ENCODE measurements at regions not wholly inside any gene's neighbourhood (a gene's known extent, or its start where the extent isn't known, plus 50 kb on each side); places are given as distances from the start of the nearest gene placed in this dataset.

DNA sequence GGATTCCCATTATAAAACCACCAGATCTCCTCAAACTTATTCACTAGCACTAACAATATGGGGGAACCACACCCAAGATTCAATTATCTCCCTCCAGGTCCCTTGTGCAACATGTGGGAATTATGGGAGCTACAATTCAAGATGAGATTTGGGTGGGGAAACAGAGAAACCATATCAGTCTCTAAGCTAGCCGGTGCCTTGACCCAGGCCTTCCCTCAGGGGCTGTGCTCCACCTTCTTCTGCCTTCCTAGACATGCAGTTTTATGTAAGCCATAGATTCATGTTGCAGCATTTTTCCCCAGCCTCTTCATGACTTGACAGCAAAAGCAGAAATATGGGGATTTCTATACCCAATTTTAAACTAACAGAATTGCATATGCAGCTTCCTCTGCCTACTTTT lies 559.2 kb downstream of the TNS1 start:
- Histone ChIP-seq H3K27ac (ENCODE audit: low read length) (no peak overlapping the region), H3K36me3 (ENCODE audit: control insufficient read depth, insufficient read depth, low read length) (no peaks in the 10 kb centered on the region), H3K4me1 (ENCODE audit: control insufficient read depth, insufficient read depth, low read length) (no peaks in the 10 kb centered on the region), H3K9me3 (ENCODE audit: control insufficient read depth, insufficient read depth, low read length) (no peaks in the 10 kb centered on the region), H3K4me3 (ENCODE audit: low read length) (no peak overlapping the region), H3K27me3 (ENCODE audit: control insufficient read depth, insufficient read depth, low read length) (no peaks in the 10 kb centered on the region)
- no peak for DNase-seq (ENCODE audit: low read depth, low spot score)
- no CpG with 5 or more reads among the region's 1 CpG for WGBS (ENCODE audit: insufficient coverage, insufficient read length)

DNA sequence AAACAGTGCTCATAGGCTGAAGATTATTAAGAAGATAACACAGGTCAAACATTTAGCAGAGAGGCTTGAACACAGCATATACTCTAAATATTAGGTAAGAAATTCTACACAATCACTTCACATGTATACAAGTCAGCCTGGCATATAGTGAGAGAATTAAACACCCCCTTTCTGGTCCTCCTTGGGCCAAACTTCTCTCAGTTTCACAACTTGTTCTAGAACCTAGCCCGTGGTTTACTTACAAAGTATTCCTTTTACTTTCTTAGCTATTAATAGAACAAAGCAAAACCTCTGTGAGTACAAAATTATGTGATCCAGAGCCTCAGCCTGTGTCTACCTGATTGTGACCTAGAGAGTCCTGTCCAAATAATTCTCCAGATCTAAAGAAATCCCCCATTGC lies 562.8 kb downstream of the TNS1 start:
- no peaks in the 10 kb centered on the region for H3K27me3 ChIP-seq (ENCODE audit: control insufficient read depth, insufficient read depth, low read length)
- DNase-seq (ENCODE audit: low read depth, low spot score) = no peak
- no peaks in the 10 kb centered on the region for H3K9me3 ChIP-seq (ENCODE audit: control insufficient read depth, insufficient read depth, low read length)
- H3K36me3 ChIP-seq (ENCODE audit: control insufficient read depth, insufficient read depth, low read length) = no peaks in the 10 kb centered on the region
- H3K4me1 ChIP-seq (ENCODE audit: control insufficient read depth, insufficient read depth, low read length) = no peaks in the 10 kb centered on the region
- no peak overlapping the region for H3K27ac ChIP-seq (ENCODE audit: low read length)
- no peak overlapping the region for H3K4me3 ChIP-seq (ENCODE audit: low read length)
- WGBS (ENCODE audit: insufficient coverage, insufficient read length) = no CpG with 5 or more reads among the region's 1 CpG

DNA sequence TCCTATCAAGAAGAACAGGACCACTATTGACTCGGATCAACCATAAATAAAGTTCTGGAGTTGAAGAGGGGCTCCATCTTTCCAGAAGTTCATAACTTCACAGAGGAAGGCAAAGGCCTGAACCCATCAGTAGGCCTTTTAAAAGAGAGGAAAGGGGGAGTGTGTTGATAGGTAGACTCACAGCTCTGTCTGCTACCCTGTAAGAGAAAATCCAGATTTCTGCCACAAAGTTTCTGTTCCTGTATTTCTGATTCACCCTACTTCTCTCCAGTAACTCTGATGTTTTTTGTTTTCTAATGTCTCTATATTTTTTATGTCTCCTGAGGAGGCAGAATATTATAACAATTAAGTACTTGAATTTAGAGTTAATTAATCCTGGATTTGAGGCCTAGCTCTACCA lies 564.0 kb downstream of the TNS1 start:
- Histone ChIP-seq H3K9me3 (ENCODE audit: control insufficient read depth, insufficient read depth, low read length) (no peaks in the 10 kb centered on the region), H3K27ac (ENCODE audit: low read length) (no peak overlapping the region), H3K4me3 (ENCODE audit: low read length) (no peak overlapping the region), H3K36me3 (ENCODE audit: control insufficient read depth, insufficient read depth, low read length) (no peaks in the 10 kb centered on the region), H3K4me1 (ENCODE audit: control insufficient read depth, insufficient read depth, low read length) (no peaks in the 10 kb centered on the region), H3K27me3 (ENCODE audit: control insufficient read depth, insufficient read depth, low read length) (no peaks in the 10 kb centered on the region)
- DNase-seq (ENCODE audit: low read depth, low spot score) = no peak
- WGBS (ENCODE audit: insufficient coverage, insufficient read length) = no CpG with 5 or more reads among the region's 1 CpG

DNA sequence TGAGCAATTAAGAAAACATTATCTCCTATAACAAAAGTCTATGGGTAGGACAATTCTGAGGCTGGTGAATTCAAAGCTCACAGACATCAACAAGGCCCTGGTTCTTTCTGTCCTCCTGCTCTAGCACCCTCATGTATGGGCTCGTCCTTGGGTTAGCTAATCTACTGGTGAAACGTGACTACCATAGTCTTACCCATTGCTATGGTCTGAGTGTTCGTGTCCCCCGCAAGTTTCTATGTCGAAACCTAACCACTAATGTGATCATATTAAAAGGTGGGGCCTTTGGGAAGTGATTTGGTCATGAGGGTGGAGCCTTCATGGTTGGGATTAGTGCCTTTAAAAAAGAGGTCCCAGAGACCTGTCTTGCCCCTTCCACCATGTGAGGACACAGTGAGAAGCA lies 564.7 kb downstream of the TNS1 start:
- DNase-seq (ENCODE audit: low read depth, low spot score) = no peak
- no peaks in the 10 kb centered on the region for H3K4me1 ChIP-seq (ENCODE audit: control insufficient read depth, insufficient read depth, low read length)
- no peak overlapping the region for H3K4me3 ChIP-seq (ENCODE audit: low read length)
- WGBS (ENCODE audit: insufficient coverage, insufficient read length) = no CpG with 5 or more reads among the region's 5 CpGs
- H3K36me3 ChIP-seq (ENCODE audit: control insufficient read depth, insufficient read depth, low read length) = no peaks in the 10 kb centered on the region
- H3K27me3 ChIP-seq (ENCODE audit: control insufficient read depth, insufficient read depth, low read length) = no peaks in the 10 kb centered on the region
- no peaks in the 10 kb centered on the region for H3K9me3 ChIP-seq (ENCODE audit: control insufficient read depth, insufficient read depth, low read length)
- H3K27ac ChIP-seq (ENCODE audit: low read length) = no peak overlapping the region

DNA sequence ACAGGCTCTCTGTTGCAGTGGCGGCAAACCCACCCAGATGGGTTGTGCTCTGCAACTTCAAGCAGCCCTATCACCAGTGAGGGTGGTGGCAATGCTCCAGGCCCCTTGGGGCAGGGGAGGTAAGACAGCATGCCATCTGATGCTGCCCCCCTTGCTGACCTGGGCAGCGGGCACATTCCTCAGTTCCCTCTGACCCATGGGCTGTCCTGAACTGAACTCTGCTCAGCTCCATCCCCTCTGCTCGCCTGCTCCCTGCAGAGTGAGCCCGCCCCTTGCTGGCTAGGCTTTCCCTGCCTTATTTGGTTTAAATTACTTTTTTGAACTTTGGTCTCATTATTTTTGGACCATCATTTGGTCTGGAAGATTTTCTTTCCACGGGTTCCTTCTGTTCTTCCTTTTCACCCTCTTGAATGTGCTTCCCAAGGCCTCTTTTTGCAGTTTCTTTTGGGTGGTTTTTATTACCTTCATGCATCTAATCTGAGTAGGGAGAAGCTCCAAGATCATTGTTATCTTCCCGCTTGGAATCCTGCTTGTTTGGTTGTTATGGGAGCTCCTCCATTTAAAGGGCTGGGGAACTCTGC lies 565.4 kb downstream of the TNS1 start:
- Histone ChIP-seq H3K4me3 (ENCODE audit: low read length) (no peak overlapping the region), H3K36me3 (ENCODE audit: control insufficient read depth, insufficient read depth, low read length) (no peaks in the 10 kb centered on the region), H3K27ac (ENCODE audit: low read length) (no peak overlapping the region), H3K27me3 (ENCODE audit: control insufficient read depth, insufficient read depth, low read length) (no peaks in the 10 kb centered on the region), H3K9me3 (ENCODE audit: control insufficient read depth, insufficient read depth, low read length) (no peaks in the 10 kb centered on the region), H3K4me1 (ENCODE audit: control insufficient read depth, insufficient read depth, low read length) (no peaks in the 10 kb centered on the region)
- no CpG with 5 or more reads among the region's 6 CpGs for WGBS (ENCODE audit: insufficient coverage, insufficient read length)
- no peak for DNase-seq (ENCODE audit: low read depth, low spot score)

DNA sequence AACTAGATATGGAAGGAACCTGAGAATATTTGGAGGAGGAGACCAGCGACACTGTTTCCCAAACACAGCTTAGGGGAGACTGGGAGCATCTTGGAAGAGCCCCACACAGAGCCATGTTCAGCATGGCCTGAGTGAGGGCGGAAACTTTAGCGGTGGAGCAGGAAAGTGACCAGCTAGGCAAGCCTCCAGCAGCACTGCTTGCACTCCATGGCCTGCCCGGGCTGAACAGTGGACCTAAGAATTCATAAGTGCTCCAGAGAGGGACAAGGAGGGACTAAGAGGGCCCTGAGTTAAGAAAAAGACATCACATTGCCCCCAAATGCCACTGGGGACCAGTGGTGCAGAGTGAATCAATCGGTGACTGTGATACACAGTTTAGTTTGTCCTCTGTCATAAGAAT lies 566.4 kb downstream of the TNS1 start:
- no CpG with 5 or more reads among the region's 5 CpGs for WGBS (ENCODE audit: insufficient coverage, insufficient read length)
- Histone ChIP-seq H3K4me1 (ENCODE audit: control insufficient read depth, insufficient read depth, low read length) (0 out of 2 replicates have a peak, but pooled peaks cover 1% of the 10 kb centered on the region), H3K27ac (ENCODE audit: low read length) (no peak overlapping the region), H3K9me3 (ENCODE audit: control insufficient read depth, insufficient read depth, low read length) (no peaks in the 10 kb centered on the region), H3K36me3 (ENCODE audit: control insufficient read depth, insufficient read depth, low read length) (no peaks in the 10 kb centered on the region), H3K27me3 (ENCODE audit: control insufficient read depth, insufficient read depth, low read length) (no peaks in the 10 kb centered on the region), H3K4me3 (ENCODE audit: low read length) (no peak overlapping the region)
- no peak for DNase-seq (ENCODE audit: low read depth, low spot score)

DNA sequence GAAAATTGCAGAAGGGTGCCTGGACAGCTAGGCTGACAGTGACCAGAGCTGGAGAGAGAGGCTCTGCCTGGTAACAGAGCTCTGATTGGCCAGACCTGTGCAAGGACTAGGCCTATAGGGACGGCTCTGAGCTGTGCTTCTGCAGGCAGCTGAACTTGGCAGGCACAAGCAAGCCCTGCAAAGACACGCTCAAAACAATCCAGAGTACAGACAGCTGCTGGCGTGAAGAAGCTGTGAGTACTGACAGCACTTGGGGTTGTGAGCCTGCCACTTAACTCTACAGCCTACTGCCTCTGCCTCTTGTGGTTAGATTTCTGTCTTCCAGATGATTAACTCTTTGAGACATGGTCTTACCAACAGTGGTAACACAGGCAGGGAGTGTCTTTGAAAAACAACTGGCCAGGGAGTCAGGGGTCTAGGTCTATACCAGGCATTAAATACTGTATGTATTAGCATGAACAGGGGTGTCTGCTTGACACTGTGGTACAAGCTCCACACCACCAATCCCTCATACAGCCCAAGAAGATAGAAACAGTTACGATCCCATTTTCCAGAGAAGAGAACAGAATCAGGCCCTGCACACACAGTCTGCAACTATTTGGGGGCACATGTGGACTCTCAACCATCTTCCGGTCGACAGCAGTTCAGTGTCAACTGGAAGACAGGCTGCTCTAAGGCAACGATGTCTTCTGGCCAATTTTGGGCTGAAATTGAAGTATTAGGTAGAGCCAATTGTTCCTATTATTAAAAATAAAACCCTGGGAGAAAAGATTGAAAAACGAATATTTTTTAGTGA lies 568.4 kb downstream of the TNS1 start:
- DNase-seq (ENCODE audit: low read depth, low spot score) = peak; percentile 64
- no peak overlapping the region for H3K4me3 ChIP-seq (ENCODE audit: low read length)
- H3K9me3 ChIP-seq (ENCODE audit: control insufficient read depth, insufficient read depth, low read length) = no peaks in the 10 kb centered on the region
- no peaks in the 10 kb centered on the region for H3K27me3 ChIP-seq (ENCODE audit: control insufficient read depth, insufficient read depth, low read length)
- no peaks in the 10 kb centered on the region for H3K36me3 ChIP-seq (ENCODE audit: control insufficient read depth, insufficient read depth, low read length)
- H3K27ac ChIP-seq (ENCODE audit: low read length) = no peak overlapping the region
- 0 out of 2 replicates have a peak, but pooled peaks cover 1% of the 10 kb centered on the region for H3K4me1 ChIP-seq (ENCODE audit: control insufficient read depth, insufficient read depth, low read length)
- 100% methylated on average over 1 of the region's 8 CpGs for WGBS (ENCODE audit: insufficient coverage, insufficient read length)

DNA sequence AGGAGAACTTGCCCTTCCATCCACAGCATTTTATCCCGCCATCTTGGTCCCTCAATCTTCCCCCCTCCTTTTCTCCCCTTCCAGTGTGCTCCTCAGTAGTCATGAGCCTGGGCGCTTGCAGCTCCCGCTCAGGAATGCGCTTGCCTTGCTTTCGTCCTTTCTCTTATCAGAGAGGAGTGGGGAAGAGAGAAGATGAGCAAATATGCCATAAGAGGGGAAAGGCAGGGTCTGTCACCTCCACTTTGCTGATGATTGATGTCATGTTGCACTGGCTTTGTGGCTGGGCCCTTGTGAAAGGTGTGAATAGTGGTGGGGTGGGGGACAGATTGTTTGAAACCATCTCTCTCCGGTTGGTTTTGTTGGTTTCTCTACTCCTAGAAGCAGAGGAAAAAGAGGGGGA lies 569.3 kb downstream of the TNS1 start:
- Histone ChIP-seq H3K9me3 (ENCODE audit: control insufficient read depth, insufficient read depth, low read length) (no peaks in the 10 kb centered on the region), H3K27ac (ENCODE audit: low read length) (no peak overlapping the region), H3K4me1 (ENCODE audit: control insufficient read depth, insufficient read depth, low read length) (0 out of 2 replicates have a peak, but pooled peaks cover 1% of the 10 kb centered on the region), H3K27me3 (ENCODE audit: control insufficient read depth, insufficient read depth, low read length) (no peaks in the 10 kb centered on the region), H3K36me3 (ENCODE audit: control insufficient read depth, insufficient read depth, low read length) (no peaks in the 10 kb centered on the region), H3K4me3 (ENCODE audit: low read length) (no peak overlapping the region)
- no CpG with 5 or more reads among the region's 6 CpGs for WGBS (ENCODE audit: insufficient coverage, insufficient read length)
- no peak for DNase-seq (ENCODE audit: low read depth, low spot score)

DNA sequence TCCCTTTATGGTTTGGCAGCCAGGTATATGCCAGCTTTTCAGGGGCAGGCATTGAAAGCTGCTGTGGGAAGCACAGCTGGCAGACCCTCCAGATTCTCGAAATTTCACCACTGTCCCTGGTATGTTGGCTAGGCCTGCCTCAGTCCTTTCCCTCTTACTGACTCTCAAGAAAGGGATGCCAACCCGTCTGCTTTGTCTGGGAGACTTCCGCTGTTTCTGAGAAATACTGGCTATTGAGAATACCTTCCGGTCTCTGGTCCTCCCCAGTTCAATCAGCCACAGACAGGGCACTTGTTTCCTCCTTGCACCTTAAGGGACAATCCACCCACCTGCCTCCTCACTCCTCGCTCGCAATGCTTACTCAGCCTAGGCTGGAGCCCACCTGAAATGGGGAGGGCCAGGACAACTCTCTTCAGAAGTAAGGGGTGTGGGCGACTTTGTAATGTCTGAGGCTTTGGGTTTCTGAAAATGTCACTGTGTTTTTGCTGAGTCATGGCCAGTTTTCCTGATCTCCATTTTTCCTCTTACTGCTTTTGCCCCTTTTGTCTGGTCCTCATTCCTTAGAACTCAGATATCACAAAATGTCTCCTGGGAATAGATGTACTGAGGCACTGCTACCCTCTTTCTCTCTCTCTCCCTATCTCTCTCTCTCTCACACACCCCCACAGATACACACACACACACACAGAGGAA lies 571.1 kb downstream of the TNS1 start:
- Histone ChIP-seq H3K27me3 (ENCODE audit: control insufficient read depth, insufficient read depth, low read length) (no peaks in the 10 kb centered on the region), H3K4me1 (ENCODE audit: control insufficient read depth, insufficient read depth, low read length) (0 out of 2 replicates have a peak, but pooled peaks cover 1% of the 10 kb centered on the region), H3K9me3 (ENCODE audit: control insufficient read depth, insufficient read depth, low read length) (no peaks in the 10 kb centered on the region), H3K27ac (ENCODE audit: low read length) (no peak overlapping the region), H3K4me3 (ENCODE audit: low read length) (no peak overlapping the region), H3K36me3 (ENCODE audit: control insufficient read depth, insufficient read depth, low read length) (no peaks in the 10 kb centered on the region)
- no peak for DNase-seq (ENCODE audit: low read depth, low spot score)
- no CpG with 5 or more reads among the region's 7 CpGs for WGBS (ENCODE audit: insufficient coverage, insufficient read length)

DNA sequence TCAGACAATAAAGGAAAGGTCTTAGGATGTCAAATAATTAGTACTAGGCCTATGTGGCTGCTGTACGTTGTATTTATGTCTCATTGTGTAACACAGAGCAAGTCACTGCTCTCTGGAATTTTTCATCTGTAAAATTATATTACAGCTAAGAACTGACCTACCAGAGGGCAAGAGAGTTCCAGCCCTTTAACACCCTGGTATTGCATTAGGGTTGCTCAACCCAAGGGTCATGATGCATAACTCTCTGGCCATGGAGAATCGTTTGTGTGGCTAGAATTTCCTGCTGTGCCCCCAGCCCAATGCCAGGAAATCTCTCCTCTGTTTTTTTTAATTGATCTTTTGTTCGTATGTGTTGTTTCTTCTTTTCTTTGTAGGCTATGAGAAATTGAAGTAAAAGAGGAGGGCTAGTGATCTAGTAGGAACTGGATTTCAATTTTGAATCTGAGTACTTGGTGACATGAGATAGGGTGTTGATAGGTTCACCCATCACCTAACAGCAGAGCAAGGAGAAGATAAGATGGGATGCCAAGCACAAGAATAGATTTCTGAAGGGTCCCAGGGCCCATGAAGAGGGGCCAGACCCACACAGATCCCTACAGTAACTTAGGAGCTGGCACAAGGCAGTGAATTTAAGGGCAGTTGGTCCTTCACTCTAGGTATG lies 571.2 kb upstream of the TNP1 start:
- no CpG with 5 or more reads among the region's 3 CpGs for WGBS (ENCODE audit: insufficient coverage, insufficient read length)
- Histone ChIP-seq H3K4me1 (ENCODE audit: control insufficient read depth, insufficient read depth, low read length) (0 out of 2 replicates have a peak, but pooled peaks cover 1% of the 10 kb centered on the region), H3K27ac (ENCODE audit: low read length) (no peak overlapping the region), H3K4me3 (ENCODE audit: low read length) (no peak overlapping the region), H3K9me3 (ENCODE audit: control insufficient read depth, insufficient read depth, low read length) (no peaks in the 10 kb centered on the region), H3K36me3 (ENCODE audit: control insufficient read depth, insufficient read depth, low read length) (no peaks in the 10 kb centered on the region), H3K27me3 (ENCODE audit: control insufficient read depth, insufficient read depth, low read length) (no peaks in the 10 kb centered on the region)
- no peak for DNase-seq (ENCODE audit: low read depth, low spot score)
